ENCODE measurements at regions not wholly inside any gene's neighbourhood (a gene's known extent, or its start where the extent isn't known, plus 50 kb on each side); places are given as distances from the start of the nearest gene placed in this dataset.

- CTCF ChIA-PET, result no interaction called here
- POLR2A ChIA-PET, result no interaction called here
- peak in 1 of 3 donors; percentile 0 for DNase-seq
- Histone ChIP-seq H3K9me3 (ENCODE audit: control extremely low read depth in 1 of 5, control insufficient read depth in 4 of 5, insufficient read depth in 2 of 5, low read depth in 1 of 5, low read length in 4 of 5) (peaks cover 0 to 20% (median 13%) of the 10 kb centered on the region in 5 experiments), H3K4me1 (ENCODE audit: control extremely low read depth in 1 of 4, control insufficient read depth in 4 of 4, insufficient read depth in 4 of 4, low read length in 3 of 4) (no peaks in the 10 kb centered on the region), H3K36me3 (ENCODE audit: control insufficient read depth in 4 of 4, insufficient read depth in 4 of 4, low read length in 3 of 4) (peaks cover 0 to 32% (median 12%) of the 10 kb centered on the region in 4 experiments), H3K27ac (ENCODE audit: insufficient read depth in 1 of 2, low read depth in 1 of 2, low read length in 2 of 2, poor library complexity in 1 of 2, severe bottlenecking in 2 of 2) (no peak overlapping the region), H3K4me3 (ENCODE audit: control insufficient read depth in 1 of 7, extremely low read depth in 1 of 7, insufficient read depth in 4 of 7, low read depth in 2 of 7, low read length in 6 of 7) (no peak overlapping the region), H3K27me3 (replicated peaks in 2 of 5; ENCODE audit: control insufficient read depth in 4 of 5, insufficient read depth in 5 of 5, low read length in 4 of 5) (no peaks in the 10 kb centered on the region)
- WGBS (ENCODE audit: insufficient coverage), result 97% methylated on average over 4 of the region's 4 CpGs
These were observed 58.6 kb upstream of the CCT8L2 start for GRCh38 chr22:16651217-16651616.
